Upper lobe of left lung (tissue), 6 donors: ENCODE measurements at regions not wholly inside any gene's neighbourhood (a gene's known extent, or its start where the extent isn't known, plus 50 kb on each side); places are given as distances from the start of the nearest gene placed in this dataset.

ENCODE experiments used
- ATAC-seq, 2 donors: fragments of 200-7000 bp; cut with Tn5 transposase; one replicate each; pipeline ENCODE4 v1.9.1; 2022; ENCODE audit warnings: mild to moderate bottlenecking in 2 of 2, moderate library complexity in 2 of 2; ENCODE audit not compliant: low FRiP score in 2 of 2
- DNase-seq, 2 donors: peaks; one replicate each; pipeline ENCODE4 v3.0.0-alpha.2; 2019 to 2020
- H3K27ac ChIP-seq, 4 donors: fragments of 200-600 bp; sonication (generic); one replicate each; pipeline ENCODE4 v1.5.1; 2016 to 2019
- H3K27me3 ChIP-seq, 4 donors: fragments of 200-600 bp; sonication (generic); one replicate each; pipeline ENCODE4 v1.5.1; 2017 to 2019
- H3K36me3 ChIP-seq, 4 donors: fragments of 200-600 bp; sonication (generic); one replicate each; pipeline ENCODE4 v1.5.1; 2016 to 2019
- H3K4me1 ChIP-seq, 4 donors: fragments of 200-600 bp; sonication (generic); one replicate each; pipeline ENCODE4 v1.5.1; 2018 to 2019
- H3K4me3 ChIP-seq, 4 donors: fragments of 200-600 bp; sonication (generic); one replicate each; pipeline ENCODE4 v1.5.1; 2017 to 2019; ENCODE audit warnings: mild to moderate bottlenecking in 2 of 4, moderate library complexity in 1 of 4
- H3K9me3 ChIP-seq, 4 donors: fragments of 200-600 bp; sonication (generic); one replicate each; pipeline ENCODE4 v1.5.1; 2018 to 2019
- EP300 ChIP-seq, 4 donors: sonication (generic); formaldehyde crosslinking; IDR thresholded peaks; one replicate each; pipeline ENCODE4 v1.5.1; 2017; ENCODE audit warnings: antibody characterized with exemption in 4 of 4, control low read depth in 2 of 4
- POLR2A ChIP-seq, 4 donors: fragments of 450-650 bp; IDR thresholded peaks; one replicate each; pipeline ENCODE4 v1.5.1; 2016 to 2017; ENCODE audit warnings: antibody characterized with exemption in 4 of 4, mild to moderate bottlenecking in 2 of 4
- POLR2AphosphoS5 ChIP-seq, 2 donors: sonication (generic); formaldehyde crosslinking; IDR thresholded peaks; one replicate each; pipeline ENCODE4 v1.5.1; 2017; ENCODE audit warnings: antibody characterized with exemption in 2 of 2
- WGBS, 2 donors: methylation state at CpG; one replicate each; pipeline ENCODE4 v1.1.5; 2017 to 2018; 5-methylcytosine and 5-hydroxymethylcytosine counted together
- TF ChIP-seq, protein P1 (sequence below), 6 experiments: fragments of 450-650 bp in 4 of 6; fragments of 200-600 bp in 2 of 6; sonication (generic) in 2 of 6; IDR thresholded peaks; one replicate each; pipeline ENCODE4 v1.5.1; 2016 to 2019; ENCODE audit warnings: antibody characterized with exemption in 6 of 6
- donor health status: DM: no; HTN: no; CAD: no; lungs with moderate emphysema.
- donor health status: DM: no; HTN: yes; CAD: no; lungs with severe emphysema.

- Histone ChIP-seq H3K4me1 (no peaks in the 10 kb centered on the region), H3K36me3 (no peaks in the 10 kb centered on the region), H3K4me3 (no peak overlapping the region), H3K9me3 (no peaks in the 10 kb centered on the region), H3K27ac (no peak overlapping the region), H3K27me3 (no peaks in the 10 kb centered on the region)
- no peak for DNase-seq
- no peak for ATAC-seq
- TF ChIP-seq POLR2A (IDR thresholded peaks at IDR 0.05) (no peak), EP300 (IDR thresholded peaks at IDR 0.05) (no peak), POLR2AphosphoS5 (IDR thresholded peaks at IDR 0.05) (no peak)
- TF ChIP-seq, protein P1, sequence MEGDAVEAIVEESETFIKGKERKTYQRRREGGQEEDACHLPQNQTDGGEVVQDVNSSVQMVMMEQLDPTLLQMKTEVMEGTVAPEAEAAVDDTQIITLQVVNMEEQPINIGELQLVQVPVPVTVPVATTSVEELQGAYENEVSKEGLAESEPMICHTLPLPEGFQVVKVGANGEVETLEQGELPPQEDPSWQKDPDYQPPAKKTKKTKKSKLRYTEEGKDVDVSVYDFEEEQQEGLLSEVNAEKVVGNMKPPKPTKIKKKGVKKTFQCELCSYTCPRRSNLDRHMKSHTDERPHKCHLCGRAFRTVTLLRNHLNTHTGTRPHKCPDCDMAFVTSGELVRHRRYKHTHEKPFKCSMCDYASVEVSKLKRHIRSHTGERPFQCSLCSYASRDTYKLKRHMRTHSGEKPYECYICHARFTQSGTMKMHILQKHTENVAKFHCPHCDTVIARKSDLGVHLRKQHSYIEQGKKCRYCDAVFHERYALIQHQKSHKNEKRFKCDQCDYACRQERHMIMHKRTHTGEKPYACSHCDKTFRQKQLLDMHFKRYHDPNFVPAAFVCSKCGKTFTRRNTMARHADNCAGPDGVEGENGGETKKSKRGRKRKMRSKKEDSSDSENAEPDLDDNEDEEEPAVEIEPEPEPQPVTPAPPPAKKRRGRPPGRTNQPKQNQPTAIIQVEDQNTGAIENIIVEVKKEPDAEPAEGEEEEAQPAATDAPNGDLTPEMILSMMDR (IDR thresholded peaks at IDR 0.05), result no peak
Measured at GRCh38 chr15:87120555-87120954, 1040.9 kb downstream of the AGBL1 start.

GRCh38 chr15:87118846-87119245, 1039.2 kb downstream of the AGBL1 start:
- WGBS, 2 donors, result 61 to 66% methylated on average over 4 of the region's 4 CpGs
- no peak for ATAC-seq

DNA sequence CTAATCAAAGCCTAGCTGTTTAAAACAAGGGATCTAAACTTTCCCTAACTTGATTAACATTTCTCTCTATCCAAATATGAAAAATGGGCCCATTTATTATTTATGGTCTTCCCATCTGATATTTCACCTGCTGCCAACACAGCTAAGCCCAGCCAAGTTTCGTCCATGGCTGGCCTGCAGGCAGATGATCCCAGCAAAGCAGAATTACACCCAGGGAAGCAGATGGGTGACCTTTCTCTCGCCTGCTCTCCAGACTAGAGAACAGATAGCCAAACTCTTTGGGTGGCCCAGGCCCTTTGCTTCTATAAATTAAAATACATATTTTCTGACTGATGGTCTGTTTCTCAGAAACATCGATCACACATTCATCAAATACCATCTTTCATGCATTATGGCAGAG, 1038.8 kb downstream of the AGBL1 start:
- H3K36me3 ChIP-seq, result no peaks in the 10 kb centered on the region
- H3K4me1 ChIP-seq, result no peaks in the 10 kb centered on the region
- H3K9me3 ChIP-seq, result no peaks in the 10 kb centered on the region
- TF ChIP-seq POLR2A (IDR thresholded peaks at IDR 0.05), result no peak
- TF ChIP-seq EP300 (IDR thresholded peaks at IDR 0.05), result no peak
- no peak for TF ChIP-seq POLR2AphosphoS5 (IDR thresholded peaks at IDR 0.05)
- TF ChIP-seq, protein P1 (IDR thresholded peaks at IDR 0.05), result no peak
- 51 to 53% methylated on average over 3 of the region's 3 CpGs for WGBS, 2 donors
- H3K4me3 ChIP-seq, result no peak overlapping the region
- H3K27ac ChIP-seq, result no peak overlapping the region
- ATAC-seq (no peak), DNase-seq (no peak)
- no peaks in the 10 kb centered on the region for H3K27me3 ChIP-seq

More at GRCh38 chr15:87118846-87119245, 1039.2 kb downstream of the AGBL1 start:
- Histone ChIP-seq H3K4me3 (no peak overlapping the region), H3K27me3 (no peaks in the 10 kb centered on the region), H3K36me3 (no peaks in the 10 kb centered on the region), H3K27ac (no peak overlapping the region), H3K4me1 (no peaks in the 10 kb centered on the region), H3K9me3 (no peaks in the 10 kb centered on the region)
- DNase-seq, result no peak
- TF ChIP-seq EP300 (IDR thresholded peaks at IDR 0.05) (no peak), POLR2AphosphoS5 (IDR thresholded peaks at IDR 0.05) (no peak), POLR2A (IDR thresholded peaks at IDR 0.05) (no peak)
- TF ChIP-seq, protein P1 (IDR thresholded peaks at IDR 0.05), result no peak

GRCh38 chr15:87115795-87116194, 1036.1 kb downstream of the AGBL1 start:
- DNase-seq, result no peak
- Histone ChIP-seq H3K4me1 (no peaks in the 10 kb centered on the region), H3K36me3 (no peaks in the 10 kb centered on the region), H3K9me3 (no peaks in the 10 kb centered on the region), H3K4me3 (no peak overlapping the region), H3K27me3 (no peaks in the 10 kb centered on the region), H3K27ac (no peak overlapping the region)
- no peak for TF ChIP-seq POLR2A (IDR thresholded peaks at IDR 0.05)
- no peak for TF ChIP-seq POLR2AphosphoS5 (IDR thresholded peaks at IDR 0.05)
- no peak for TF ChIP-seq EP300 (IDR thresholded peaks at IDR 0.05)
- TF ChIP-seq, protein P1 (IDR thresholded peaks at IDR 0.05), result no peak
- no peak for ATAC-seq
- WGBS, 2 donors, result 76% methylated on average over 1 of the region's 1 CpG

DNA sequence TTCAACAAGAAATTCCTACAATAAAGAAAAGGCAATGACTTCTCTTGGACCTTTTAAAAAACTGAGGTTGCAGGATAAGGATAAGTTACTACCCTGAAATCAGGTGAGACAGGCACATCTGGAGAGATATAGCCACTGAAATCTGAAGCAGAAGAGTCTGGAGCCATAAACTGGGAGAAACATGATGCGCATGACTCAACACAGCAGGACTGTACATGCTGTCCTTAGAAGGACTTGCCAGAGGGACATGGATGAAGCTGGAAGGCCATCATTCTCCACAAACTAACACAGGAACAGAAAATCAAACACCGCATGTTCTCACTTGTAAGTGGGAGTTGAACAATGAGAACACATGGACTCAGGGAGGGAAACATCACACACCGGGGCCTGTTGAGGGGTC, 1020.2 kb downstream of the AGBL1 start:
- H3K27ac ChIP-seq, result no peak overlapping the region
- no peak for TF ChIP-seq EP300 (IDR thresholded peaks at IDR 0.05)
- TF ChIP-seq, protein P1 (IDR thresholded peaks at IDR 0.05), result no peak
- TF ChIP-seq POLR2AphosphoS5 (IDR thresholded peaks at IDR 0.05), result no peak
- no peak for TF ChIP-seq POLR2A (IDR thresholded peaks at IDR 0.05)
- no peak for ATAC-seq
- no peak overlapping the region for H3K4me3 ChIP-seq
- no peaks in the 10 kb centered on the region for H3K27me3 ChIP-seq
- peaks cover under 1 to 7% (median 4%) of the 10 kb centered on the region in 4 donors for H3K9me3 ChIP-seq
- no peak for DNase-seq
- 80 to 89% methylated on average over 3 of the region's 3 CpGs for WGBS, 2 donors
- no peaks in the 10 kb centered on the region for H3K4me1 ChIP-seq
- H3K36me3 ChIP-seq, result no peaks in the 10 kb centered on the region
